ENCODE measurements at regions not wholly inside any gene's neighbourhood (a gene's known extent, or its start where the extent isn't known, plus 50 kb on each side); places are given as distances from the start of the nearest gene placed in this dataset.
"Not testable (repeated sequence)": the region's sequence is repeated elsewhere in the genome, so short reads cannot be mapped to it uniquely, and the experiment has no call there.

GRCh38 chr19:7400815-7401214, 52.1 kb downstream of the ARHGEF18 start:
- DNase-seq (ENCODE audit: low read depth in 1 of 2, low spot score in 1 of 2): no peak
- in situ Hi-C loops (cut with HindIII; ENCODE audit: low pct_unique_long_range_greater_than_20kb, low sequenced_read_pairs): no loop called here
- no peak for TF ChIP-seq JUND (IDR thresholded peaks at IDR 0.05; ENCODE audit: low read depth)

- DNase-seq (ENCODE audit: low read depth in 1 of 2, low spot score in 1 of 2): no peak
- TF ChIP-seq JUND (IDR thresholded peaks at IDR 0.05; ENCODE audit: low read depth): no peak
- in situ Hi-C loops (cut with HindIII; ENCODE audit: low pct_unique_long_range_greater_than_20kb, low sequenced_read_pairs): no loop called here
Observed at GRCh38 chr19:7401694-7402093, 53.0 kb downstream of the ARHGEF18 start.

- DNase-seq (ENCODE audit: low read depth in 1 of 2, low spot score in 1 of 2); in situ Hi-C loops (cut with HindIII; ENCODE audit: low pct_unique_long_range_greater_than_20kb, low sequenced_read_pairs): not testable (repeated sequence)
Observed at GRCh38 chr19:7405482-7405881, 56.7 kb downstream of the ARHGEF18 start.

- no peak for TF ChIP-seq JUND (IDR thresholded peaks at IDR 0.05; ENCODE audit: low read depth)
- in situ Hi-C loops (cut with HindIII; ENCODE audit: low pct_unique_long_range_greater_than_20kb, low sequenced_read_pairs): no loop called here
- no peak for DNase-seq (ENCODE audit: low read depth in 1 of 2, low spot score in 1 of 2)
Observed at GRCh38 chr19:7408251-7408650, 59.5 kb downstream of the ARHGEF18 start.

GRCh38 chr19:7410946-7411345, 62.2 kb downstream of the ARHGEF18 start:
- in situ Hi-C loops (cut with HindIII; ENCODE audit: low pct_unique_long_range_greater_than_20kb, low sequenced_read_pairs): no loop called here
- no peak for DNase-seq (ENCODE audit: low read depth in 1 of 2, low spot score in 1 of 2)
- no peak for TF ChIP-seq JUND (IDR thresholded peaks at IDR 0.05; ENCODE audit: low read depth)

GRCh38 chr19:7413629-7414028, 64.9 kb downstream of the ARHGEF18 start:
- in situ Hi-C loops (cut with HindIII; ENCODE audit: low pct_unique_long_range_greater_than_20kb, low sequenced_read_pairs): no loop called here
- no peak for DNase-seq (ENCODE audit: low read depth in 1 of 2, low spot score in 1 of 2)
- no peak for TF ChIP-seq JUND (IDR thresholded peaks at IDR 0.05; ENCODE audit: low read depth)

GRCh38 chr19:7415163-7415856, 66.6 kb downstream of the ARHGEF18 start:
- in situ Hi-C loops (cut with HindIII; ENCODE audit: low pct_unique_long_range_greater_than_20kb, low sequenced_read_pairs): no loop called here
- DNase-seq (ENCODE audit: low read depth in 1 of 2, low spot score in 1 of 2): peak in 1 of 2 experiments; percentile 38
- TF ChIP-seq JUND (IDR thresholded peaks at IDR 0.05; ENCODE audit: low read depth): no peak

GRCh38 chr19:7415857-7416371, 67.2 kb downstream of the ARHGEF18 start:
- TF ChIP-seq JUND (IDR thresholded peaks at IDR 0.05; ENCODE audit: low read depth): no peak
- DNase-seq (ENCODE audit: low read depth in 1 of 2, low spot score in 1 of 2): no peak
- in situ Hi-C loops (cut with HindIII; ENCODE audit: low pct_unique_long_range_greater_than_20kb, low sequenced_read_pairs): no loop called here

- DNase-seq (ENCODE audit: low read depth in 1 of 2, low spot score in 1 of 2): no peak
- TF ChIP-seq JUND (IDR thresholded peaks at IDR 0.05; ENCODE audit: low read depth): no peak
- in situ Hi-C loops (cut with HindIII; ENCODE audit: low pct_unique_long_range_greater_than_20kb, low sequenced_read_pairs): no loop called here
Observed at GRCh38 chr19:7417671-7418324, 69.1 kb downstream of the ARHGEF18 start.

- no peak for TF ChIP-seq JUND (IDR thresholded peaks at IDR 0.05; ENCODE audit: low read depth)
- DNase-seq (ENCODE audit: low read depth in 1 of 2, low spot score in 1 of 2): no peak
- in situ Hi-C loops (cut with HindIII; ENCODE audit: low pct_unique_long_range_greater_than_20kb, low sequenced_read_pairs): no loop called here
Observed at GRCh38 chr19:7418596-7418995, 69.9 kb downstream of the ARHGEF18 start.

GRCh38 chr19:7419153-7419552, 69.7 kb downstream of the PEX11G start:
- TF ChIP-seq JUND (IDR thresholded peaks at IDR 0.05; ENCODE audit: low read depth): no peak
- DNase-seq (ENCODE audit: low read depth in 1 of 2, low spot score in 1 of 2): no peak
- in situ Hi-C loops (cut with HindIII; ENCODE audit: low pct_unique_long_range_greater_than_20kb, low sequenced_read_pairs): no loop called here

- no peak for DNase-seq (ENCODE audit: low read depth in 1 of 2, low spot score in 1 of 2)
- in situ Hi-C loops (cut with HindIII; ENCODE audit: low pct_unique_long_range_greater_than_20kb, low sequenced_read_pairs): no loop called here
- TF ChIP-seq JUND (IDR thresholded peaks at IDR 0.05; ENCODE audit: low read depth): no peak
Observed at GRCh38 chr19:7419777-7420439, 68.9 kb downstream of the PEX11G start.
